ENCODE measurements at regions not wholly inside any gene's neighbourhood (a gene's known extent, or its start where the extent isn't known, plus 50 kb on each side); places are given as distances from the start of the nearest gene placed in this dataset.

GRCh38 chr16:6165330-6165979, 1067.9 kb upstream of the EEF2KMT start:
- no peaks in the 10 kb centered on the region for H3K27me3 ChIP-seq
- H3K27ac ChIP-seq = no peak overlapping the region
- H3K4me1 ChIP-seq (ENCODE audit: control insufficient read depth in 1 of 2, insufficient read depth in 1 of 2, low read depth in 1 of 2, low read length in 1 of 2) = no peaks in the 10 kb centered on the region
- TF ChIP-seq CTCF (IDR thresholded peaks at IDR 0.05) = no peak
- H3K36me3 ChIP-seq = no peaks in the 10 kb centered on the region
- no peak overlapping the region for H3K4me3 ChIP-seq (ENCODE audit: low read depth in 1 of 2, low read length in 1 of 2)
- no peaks in the 10 kb centered on the region for H3K9me3 ChIP-seq

GRCh38 chr16:6160871-6161270, 1063.3 kb upstream of the EEF2KMT start:
- no peaks in the 10 kb centered on the region for H3K27me3 ChIP-seq
- H3K4me1 ChIP-seq (ENCODE audit: control insufficient read depth in 1 of 2, insufficient read depth in 1 of 2, low read depth in 1 of 2, low read length in 1 of 2) = no peaks in the 10 kb centered on the region
- no peak overlapping the region for H3K4me3 ChIP-seq (ENCODE audit: low read depth in 1 of 2, low read length in 1 of 2)
- no peak for TF ChIP-seq CTCF (IDR thresholded peaks at IDR 0.05)
- no peak overlapping the region for H3K27ac ChIP-seq
- H3K36me3 ChIP-seq = no peaks in the 10 kb centered on the region
- H3K9me3 ChIP-seq = no peaks in the 10 kb centered on the region

- Histone ChIP-seq H3K4me1 (ENCODE audit: control insufficient read depth in 1 of 2, insufficient read depth in 1 of 2, low read depth in 1 of 2, low read length in 1 of 2) (no peaks in the 10 kb centered on the region), H3K27me3 (no peaks in the 10 kb centered on the region), H3K27ac (no peak overlapping the region), H3K4me3 (ENCODE audit: low read depth in 1 of 2, low read length in 1 of 2) (no peak overlapping the region), H3K9me3 (no peaks in the 10 kb centered on the region), H3K36me3 (no peaks in the 10 kb centered on the region)
- TF ChIP-seq CTCF (IDR thresholded peaks at IDR 0.05) = no peak
These were observed 1062.7 kb upstream of the EEF2KMT start for GRCh38 chr16:6160303-6160702.

- H3K4me1 ChIP-seq (ENCODE audit: control insufficient read depth in 1 of 2, insufficient read depth in 1 of 2, low read depth in 1 of 2, low read length in 1 of 2) = no peaks in the 10 kb centered on the region
- no peaks in the 10 kb centered on the region for H3K36me3 ChIP-seq
- TF ChIP-seq CTCF (IDR thresholded peaks at IDR 0.05) = no peak
- no peak overlapping the region for H3K27ac ChIP-seq
- H3K27me3 ChIP-seq = no peaks in the 10 kb centered on the region
- no peak overlapping the region for H3K4me3 ChIP-seq (ENCODE audit: low read depth in 1 of 2, low read length in 1 of 2)
- no peaks in the 10 kb centered on the region for H3K9me3 ChIP-seq
These were observed 1060.2 kb upstream of the EEF2KMT start for GRCh38 chr16:6157806-6158205.

- Histone ChIP-seq H3K27me3 (no peaks in the 10 kb centered on the region), H3K36me3 (no peaks in the 10 kb centered on the region), H3K4me3 (ENCODE audit: low read depth in 1 of 2, low read length in 1 of 2) (no peak overlapping the region), H3K27ac (no peak overlapping the region), H3K4me1 (ENCODE audit: control insufficient read depth in 1 of 2, insufficient read depth in 1 of 2, low read depth in 1 of 2, low read length in 1 of 2) (no peaks in the 10 kb centered on the region), H3K9me3 (no peaks in the 10 kb centered on the region)
- no peak for TF ChIP-seq CTCF (IDR thresholded peaks at IDR 0.05)
These were observed 1057.7 kb upstream of the EEF2KMT start for GRCh38 chr16:6155271-6155670.

All from neutrophil (primary cell).